WTC11 (cell line): ENCODE measurements at regions not wholly inside any gene's neighbourhood (a gene's known extent, or its start where the extent isn't known, plus 50 kb on each side); places are given as distances from the start of the nearest gene placed in this dataset.

ENCODE experiments used
- CTCF ChIP-seq: fragments of 200-600 bp; IDR thresholded peaks from 2 replicates; pipeline ENCODE4 v1.8.0; 2022; ENCODE audit warnings: antibody characterized with exemption
- E2F5 ChIP-seq: sonication (generic); formaldehyde crosslinking; IDR thresholded peaks from 2 replicates; pipeline ENCODE4 v1.8.1; 2022; ENCODE audit warnings: mild to moderate bottlenecking, moderate library complexity, missing genetic modification reagents
- RORB ChIP-seq: fragments of 250-450 bp; sonication (Bioruptor Pico); IDR thresholded peaks from 2 replicates; pipeline ENCODE4 v1.9.0; 2021; ENCODE audit warnings: mild to moderate bottlenecking
- USF2 ChIP-seq: sonication (generic); formaldehyde crosslinking; IDR thresholded peaks from 2 replicates; pipeline ENCODE4 v1.8.1; 2023; ENCODE audit warnings: mild to moderate bottlenecking, missing genetic modification reagents, moderate library complexity
- ZNF396 ChIP-seq: fragments of 250-450 bp; sonication (Bioruptor Pico); IDR thresholded peaks from 2 replicates; pipeline ENCODE4 v1.8.0; 2021; ENCODE audit warnings: mild to moderate bottlenecking, moderate library complexity, borderline replicate concordance
- TF ChIP-seq, protein P1 (sequence below): sonication (generic); formaldehyde crosslinking; IDR thresholded peaks from 2 replicates; pipeline ENCODE4 v1.8.0; 2022; ENCODE audit warnings: mild to moderate bottlenecking, missing genetic modification reagents
- TF ChIP-seq, protein P2 (sequence below): fragments of 250-450 bp; sonication (Bioruptor Pico); IDR thresholded peaks from 2 replicates; pipeline ENCODE4 v1.8.0; 2021; ENCODE audit warnings: mild to moderate bottlenecking
- TF ChIP-seq, protein P3 (sequence below): sonication (generic); formaldehyde crosslinking; IDR thresholded peaks from 2 replicates; pipeline ENCODE4 v1.8.1; 2023; ENCODE audit warnings: mild to moderate bottlenecking, moderate library complexity, missing genetic modification reagents
- TF ChIP-seq, protein P4 (sequence below): fragments of 250-450 bp; sonication (Bioruptor Pico); IDR thresholded peaks from 2 replicates; pipeline ENCODE4 v1.9.0; 2021; ENCODE audit warnings: mild to moderate bottlenecking

- TF ChIP-seq E2F5, result no peak
- no peak for TF ChIP-seq RORB
- no peak for TF ChIP-seq CTCF
- TF ChIP-seq, protein P1, sequence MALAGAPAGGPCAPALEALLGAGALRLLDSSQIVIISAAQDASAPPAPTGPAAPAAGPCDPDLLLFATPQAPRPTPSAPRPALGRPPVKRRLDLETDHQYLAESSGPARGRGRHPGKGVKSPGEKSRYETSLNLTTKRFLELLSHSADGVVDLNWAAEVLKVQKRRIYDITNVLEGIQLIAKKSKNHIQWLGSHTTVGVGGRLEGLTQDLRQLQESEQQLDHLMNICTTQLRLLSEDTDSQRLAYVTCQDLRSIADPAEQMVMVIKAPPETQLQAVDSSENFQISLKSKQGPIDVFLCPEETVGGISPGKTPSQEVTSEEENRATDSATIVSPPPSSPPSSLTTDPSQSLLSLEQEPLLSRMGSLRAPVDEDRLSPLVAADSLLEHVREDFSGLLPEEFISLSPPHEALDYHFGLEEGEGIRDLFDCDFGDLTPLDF (CRISPR knock-in tag), result no peak
- TF ChIP-seq, protein P2, sequence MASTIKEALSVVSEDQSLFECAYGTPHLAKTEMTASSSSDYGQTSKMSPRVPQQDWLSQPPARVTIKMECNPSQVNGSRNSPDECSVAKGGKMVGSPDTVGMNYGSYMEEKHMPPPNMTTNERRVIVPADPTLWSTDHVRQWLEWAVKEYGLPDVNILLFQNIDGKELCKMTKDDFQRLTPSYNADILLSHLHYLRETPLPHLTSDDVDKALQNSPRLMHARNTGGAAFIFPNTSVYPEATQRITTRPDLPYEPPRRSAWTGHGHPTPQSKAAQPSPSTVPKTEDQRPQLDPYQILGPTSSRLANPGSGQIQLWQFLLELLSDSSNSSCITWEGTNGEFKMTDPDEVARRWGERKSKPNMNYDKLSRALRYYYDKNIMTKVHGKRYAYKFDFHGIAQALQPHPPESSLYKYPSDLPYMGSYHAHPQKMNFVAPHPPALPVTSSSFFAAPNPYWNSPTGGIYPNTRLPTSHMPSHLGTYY (CRISPR knock-in tag), result no peak
- TF ChIP-seq, protein P3, sequence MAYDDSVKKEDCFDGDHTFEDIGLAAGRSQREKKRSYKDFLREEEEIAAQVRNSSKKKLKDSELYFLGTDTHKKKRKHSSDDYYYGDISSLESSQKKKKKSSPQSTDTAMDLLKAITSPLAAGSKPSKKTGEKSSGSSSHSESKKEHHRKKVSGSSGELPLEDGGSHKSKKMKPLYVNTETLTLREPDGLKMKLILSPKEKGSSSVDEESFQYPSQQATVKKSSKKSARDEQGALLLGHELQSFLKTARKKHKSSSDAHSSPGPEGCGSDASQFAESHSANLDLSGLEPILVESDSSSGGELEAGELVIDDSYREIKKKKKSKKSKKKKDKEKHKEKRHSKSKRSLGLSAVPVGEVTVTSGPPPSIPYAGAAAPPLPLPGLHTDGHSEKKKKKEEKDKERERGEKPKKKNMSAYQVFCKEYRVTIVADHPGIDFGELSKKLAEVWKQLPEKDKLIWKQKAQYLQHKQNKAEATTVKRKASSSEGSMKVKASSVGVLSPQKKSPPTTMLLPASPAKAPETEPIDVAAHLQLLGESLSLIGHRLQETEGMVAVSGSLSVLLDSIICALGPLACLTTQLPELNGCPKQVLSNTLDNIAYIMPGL (CRISPR knock-in tag), result no peak
- TF ChIP-seq, protein P4, sequence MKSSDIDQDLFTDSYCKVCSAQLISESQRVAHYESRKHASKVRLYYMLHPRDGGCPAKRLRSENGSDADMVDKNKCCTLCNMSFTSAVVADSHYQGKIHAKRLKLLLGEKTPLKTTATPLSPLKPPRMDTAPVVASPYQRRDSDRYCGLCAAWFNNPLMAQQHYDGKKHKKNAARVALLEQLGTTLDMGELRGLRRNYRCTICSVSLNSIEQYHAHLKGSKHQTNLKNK, result no peak
- TF ChIP-seq ZNF396 (CRISPR knock-in tag), result no peak
- no peak for TF ChIP-seq USF2 (CRISPR knock-in tag)
Observed at GRCh38 chr10:65265451-65265954, 1660.3 kb upstream of the LRRTM3 start.
